CD4-positive, alpha-beta T cell treated with Interleukin-12 subunit alpha and Interleukin-12 subunit beta, for 1 hour (primary cell): ENCODE measurements at regions not wholly inside any gene's neighbourhood (a gene's known extent, or its start where the extent isn't known, plus 50 kb on each side); places are given as distances from the start of the nearest gene placed in this dataset.

Experiments used
- DNase-seq: peaks from one replicate; pipeline ENCODE4 v3.0.0-alpha.2; 2020

DNA sequence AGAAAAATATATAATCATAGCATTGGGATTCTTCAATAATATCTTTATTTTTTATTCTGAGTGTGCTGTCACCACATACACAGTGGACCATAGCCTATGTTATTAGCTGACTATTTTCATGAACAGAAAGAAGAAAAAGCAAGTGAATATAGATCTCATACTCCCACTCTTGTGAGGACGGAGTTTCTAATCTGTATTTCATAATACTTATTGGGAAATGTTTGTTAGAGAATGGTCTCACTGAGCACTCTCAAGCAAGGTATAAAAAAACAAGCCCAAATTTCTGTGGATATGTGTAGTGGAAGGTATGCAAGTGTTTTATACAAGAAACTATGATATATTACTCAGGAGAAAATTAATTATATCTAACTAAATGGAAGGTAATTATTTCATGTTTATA lies 1218.1 kb downstream of the SLITRK1 start:
- no peak for DNase-seq

- no peak for DNase-seq
Observed at GRCh38 chr13:82661126-82661525, 1221.1 kb downstream of the SLITRK1 start.

DNA sequence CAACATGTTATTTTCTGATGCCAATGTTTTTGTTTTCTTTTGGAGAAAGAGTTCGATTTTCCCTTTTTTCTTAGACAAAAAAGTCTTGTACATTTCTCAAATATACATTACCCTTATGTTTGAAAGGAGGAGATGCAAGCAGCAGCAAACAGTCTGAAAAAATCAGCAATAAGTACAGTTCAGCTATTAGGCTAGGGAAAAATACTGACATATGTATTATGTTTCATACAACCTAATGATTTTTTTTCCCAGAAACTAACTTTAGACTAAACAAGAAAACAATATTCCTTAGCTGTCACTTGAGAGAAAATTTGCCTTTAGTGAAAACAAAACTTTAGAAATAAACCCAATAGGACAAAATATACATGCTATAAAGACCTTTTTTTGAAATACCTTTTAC lies 1223.5 kb downstream of the SLITRK1 start:
- no peak for DNase-seq

- DNase-seq, result no peak
Observed at GRCh38 chr13:82657471-82657870, 1224.8 kb downstream of the SLITRK1 start.

- no peak for DNase-seq
Observed at GRCh38 chr13:82654861-82655855, 1227.1 kb downstream of the SLITRK1 start.

DNA sequence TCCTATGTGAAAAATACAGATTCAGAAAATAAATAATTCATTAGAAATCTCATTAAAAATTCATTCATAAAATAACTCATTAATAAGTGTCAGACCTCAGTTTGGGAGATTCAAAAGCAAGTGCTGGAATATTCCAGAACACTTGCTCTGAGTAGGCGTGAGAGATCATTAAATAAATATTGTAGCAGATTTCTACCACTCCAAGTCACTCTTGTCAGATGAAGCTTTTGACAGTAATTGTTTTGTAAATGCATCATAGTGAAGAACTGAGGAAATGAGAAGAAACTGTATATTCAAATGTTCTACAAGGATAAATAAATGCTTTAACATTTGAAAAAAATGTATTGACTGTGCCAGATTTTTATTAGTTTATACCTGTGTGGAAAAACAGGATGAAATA lies 1228.1 kb downstream of the SLITRK1 start:
- DNase-seq, result no peak

GRCh38 chr13:82647540-82647939 lies 1234.7 kb downstream of the SLITRK1 start:
- DNase-seq, result no peak

GRCh38 chr13:82636119-82636518 lies 1246.2 kb downstream of the SLITRK1 start:
- no peak for DNase-seq

GRCh38 chr13:82634946-82635345 lies 1247.3 kb downstream of the SLITRK1 start:
- DNase-seq, result no peak

- DNase-seq, result no peak
Observed at GRCh38 chr13:82627183-82627582, 1255.1 kb downstream of the SLITRK1 start.

DNA sequence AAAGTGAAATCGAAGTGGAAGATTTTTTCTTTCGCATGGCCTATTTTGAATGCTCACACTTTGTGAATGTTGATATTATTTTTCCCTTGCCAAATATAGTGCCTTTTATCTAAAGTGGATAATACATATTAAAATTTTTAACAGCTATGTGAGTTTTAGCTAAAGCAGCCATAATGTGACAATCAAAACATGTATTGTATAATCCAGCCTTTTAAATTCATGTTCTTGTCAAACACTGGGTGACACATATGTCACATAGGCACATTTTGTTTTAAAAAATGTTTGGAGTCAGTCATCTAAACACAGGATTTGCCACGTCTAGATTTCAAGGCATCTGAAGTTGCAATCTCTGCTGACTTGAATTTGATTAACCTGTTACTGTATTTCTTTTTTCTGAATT lies 1256.6 kb downstream of the SLITRK1 start:
- DNase-seq, result no peak

DNA sequence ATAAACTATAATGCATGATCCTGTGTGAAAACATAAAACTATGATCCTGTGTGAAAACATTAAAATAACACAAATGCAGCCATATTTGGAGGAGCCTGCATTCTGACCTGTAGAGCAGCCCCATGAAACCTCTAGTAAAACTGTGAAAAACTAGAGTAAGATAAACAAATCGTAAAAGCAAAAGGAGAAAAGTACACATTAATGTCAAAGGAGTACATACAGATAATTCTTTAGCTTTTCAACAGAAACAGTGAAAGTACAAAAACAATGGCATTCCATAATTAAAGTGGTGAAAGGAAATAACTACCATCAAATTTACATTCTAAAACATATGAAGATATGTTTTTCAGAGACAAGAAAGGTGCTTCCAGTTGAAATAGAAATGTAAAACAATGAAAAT lies 1267.2 kb downstream of the SLITRK1 start:
- DNase-seq, result no peak

GRCh38 chr13:82614086-82614485 lies 1268.2 kb downstream of the SLITRK1 start:
- no peak for DNase-seq

- DNase-seq, result no peak
Observed at GRCh38 chr13:82606008-82606407, 1276.3 kb downstream of the SLITRK1 start.

- no peak for DNase-seq
Observed at GRCh38 chr13:82597747-82598146, 1284.5 kb downstream of the SLITRK1 start.

DNA sequence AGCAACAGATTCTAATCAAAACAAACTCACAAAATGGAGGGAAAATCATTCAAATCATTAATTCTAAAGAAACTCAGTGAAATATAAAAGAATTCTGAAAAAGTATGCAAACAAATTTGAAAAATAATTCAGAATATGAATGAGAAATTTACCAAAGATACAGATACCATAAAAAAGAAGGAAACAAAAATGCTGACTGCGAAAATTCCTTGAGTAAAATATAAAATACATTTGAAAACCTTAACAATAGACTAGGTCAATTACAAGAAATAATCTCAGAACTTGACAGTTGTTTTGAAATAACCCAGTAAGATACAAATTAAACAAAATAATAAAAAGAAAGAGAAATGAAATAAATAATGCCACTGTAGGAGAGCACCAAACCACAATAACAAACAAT lies 1289.0 kb downstream of the SLITRK1 start:
- DNase-seq, result no peak

GRCh38 chr13:82571653-82572052 lies 1310.6 kb downstream of the SLITRK1 start:
- DNase-seq, result no peak

GRCh38 chr13:82569581-82569980 lies 1312.7 kb downstream of the SLITRK1 start:
- no peak for DNase-seq

- no peak for DNase-seq
Observed at GRCh38 chr13:82566864-82567263, 1315.4 kb downstream of the SLITRK1 start.

DNA sequence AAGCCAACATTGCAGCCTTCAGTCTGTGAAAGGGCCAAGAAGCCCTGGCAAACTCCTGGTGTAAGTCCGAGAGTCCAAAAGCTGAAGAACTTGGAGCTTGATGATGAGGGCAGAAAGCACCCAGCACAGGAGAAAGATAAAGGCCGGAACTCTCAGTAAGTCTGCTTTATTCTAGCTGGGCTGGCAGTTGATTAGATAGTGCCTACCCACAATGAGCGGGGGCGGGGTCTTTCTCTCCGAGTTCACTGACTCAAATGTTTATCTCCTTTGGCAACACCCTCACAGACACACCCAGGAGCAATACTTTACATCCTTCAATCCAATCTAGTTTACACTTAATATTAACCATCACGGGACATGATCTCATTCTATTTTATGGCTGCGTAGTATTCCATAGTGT lies 1317.1 kb downstream of the SLITRK1 start:
- no peak for DNase-seq

DNA sequence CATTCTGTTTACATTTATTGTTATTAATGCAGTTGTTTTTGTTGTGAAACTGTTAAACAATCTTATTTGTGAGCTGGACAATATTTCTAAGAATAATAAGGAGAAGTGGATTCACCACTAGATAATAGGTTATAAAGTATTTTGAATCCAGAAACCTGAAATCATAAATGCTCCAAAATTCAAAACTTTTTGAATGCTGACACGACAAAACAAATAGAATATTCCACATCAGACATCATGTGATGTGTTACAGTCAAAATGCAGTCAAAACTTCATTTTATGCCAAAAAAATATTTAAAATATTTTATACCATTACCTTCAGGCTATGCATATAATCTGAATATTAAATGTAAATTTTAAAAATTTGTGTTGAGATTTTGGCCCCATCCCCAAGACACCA lies 1321.4 kb downstream of the SLITRK1 start:
- DNase-seq, result no peak

DNA sequence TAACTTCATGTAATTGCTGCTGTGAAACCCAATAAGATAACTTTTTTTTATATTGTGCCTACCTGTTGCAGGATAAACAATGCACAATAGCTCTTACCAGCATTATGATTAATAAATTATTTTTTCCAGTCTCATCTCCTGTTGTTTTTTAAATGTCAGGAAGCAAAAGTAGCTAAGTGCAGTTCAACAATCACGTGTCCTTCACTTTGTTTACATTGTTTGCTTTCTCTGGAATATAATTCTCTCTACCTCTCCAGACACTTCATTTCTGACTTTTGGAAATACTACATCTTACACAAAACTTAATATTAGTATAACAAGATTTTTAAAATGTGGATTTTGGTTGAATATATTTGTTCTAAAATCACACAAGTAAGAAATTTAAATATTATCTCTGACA lies 1359.4 kb downstream of the SLITRK1 start:
- no peak for DNase-seq

GRCh38 chr13:82506805-82507414 lies 1375.4 kb downstream of the SLITRK1 start:
- no peak for DNase-seq

- DNase-seq, result no peak
Observed at GRCh38 chr13:82501834-82502233, 1380.4 kb downstream of the SLITRK1 start.
